GM21390 (cell line): ENCODE measurements at regions not wholly inside any gene's neighbourhood (a gene's known extent, or its start where the extent isn't known, plus 50 kb on each side); places are given as distances from the start of the nearest gene placed in this dataset.

ENCODE experiments used
- ATAC-seq: cut with Tn5 transposase; IDR thresholded peaks from one replicate; pipeline ENCODE4 v1.9.1; 2021; ENCODE audit not compliant: unreplicated experiment

GRCh38 chr5:125196481-125197111 lies 450.2 kb upstream of the ZNF608 start:
- no peak for ATAC-seq

GRCh38 chr5:125197321-125197720 lies 450.9 kb upstream of the ZNF608 start:
- no peak for ATAC-seq

- no peak for ATAC-seq
Observed at GRCh38 chr5:125198270-125198974, 452.0 kb upstream of the ZNF608 start.

DNA sequence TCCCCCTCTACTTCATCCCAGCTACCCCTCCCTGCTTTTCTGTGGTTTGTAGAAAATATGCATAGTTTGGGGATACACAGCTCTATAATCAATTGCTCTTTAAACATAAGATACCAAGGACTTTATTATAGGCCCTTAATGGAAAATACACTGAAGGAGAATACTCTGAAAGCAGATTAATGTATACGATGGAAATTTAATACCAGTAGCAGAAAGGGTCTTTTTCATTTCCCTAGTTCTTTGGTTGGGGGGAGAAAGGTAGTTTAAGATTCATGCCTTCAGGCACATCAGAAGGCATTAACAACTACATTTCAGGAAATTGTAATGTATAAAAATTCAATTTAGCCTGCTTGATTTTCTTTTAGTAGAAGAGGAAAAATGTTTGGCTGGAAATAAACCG lies 452.9 kb upstream of the ZNF608 start:
- no peak for ATAC-seq

GRCh38 chr5:125199968-125200865 lies 453.8 kb upstream of the ZNF608 start:
- ATAC-seq, result peak; percentile 61

- ATAC-seq, result no peak
Observed at GRCh38 chr5:125200866-125201373, 454.5 kb upstream of the ZNF608 start.

DNA sequence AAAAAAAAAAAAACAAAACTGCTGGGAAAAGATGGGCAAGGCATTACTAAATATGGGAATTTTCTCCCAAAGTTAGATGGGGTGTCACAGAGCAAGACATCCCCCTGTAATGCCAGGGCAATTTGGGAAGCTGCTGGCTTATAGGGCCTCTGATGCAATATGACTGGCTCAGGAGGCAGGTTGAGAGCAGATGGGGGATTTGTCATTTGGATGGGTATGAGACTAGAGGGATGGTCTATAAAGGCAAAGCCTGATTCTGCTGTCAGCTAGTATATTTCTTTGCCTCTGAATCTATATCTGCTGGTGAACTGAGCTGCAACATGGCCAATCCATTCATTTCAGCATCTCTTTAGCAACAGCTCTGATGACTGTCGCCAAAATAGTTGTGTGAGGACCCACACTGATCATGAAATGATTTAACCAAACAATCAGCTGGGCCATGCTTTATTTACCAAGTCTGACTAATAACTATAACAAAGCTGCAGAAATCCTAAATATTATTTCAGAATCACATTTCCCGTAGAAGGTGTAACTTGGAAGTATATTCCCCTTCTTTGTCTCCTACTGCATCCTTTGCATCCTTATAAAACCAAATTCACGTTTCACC lies 455.1 kb upstream of the ZNF608 start:
- no peak for ATAC-seq

DNA sequence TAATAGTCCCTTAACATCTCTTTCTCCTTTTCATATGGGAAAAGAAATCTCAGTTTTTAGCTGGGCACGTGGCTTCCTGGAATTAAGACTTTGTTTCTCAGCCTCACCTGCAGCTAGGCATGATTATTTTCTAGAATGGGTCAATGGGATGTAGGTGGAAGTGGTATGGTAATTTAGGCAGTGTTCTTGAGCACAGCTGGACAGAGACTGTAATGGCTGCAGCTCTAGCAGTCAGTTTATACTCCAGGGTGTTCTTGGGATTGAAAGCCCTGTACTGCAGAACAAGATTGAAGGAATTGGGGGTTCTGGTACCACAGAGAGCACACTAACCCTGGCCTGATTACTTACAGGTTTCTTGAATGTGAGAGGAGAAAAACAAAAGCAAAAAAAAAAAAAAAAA lies 455.9 kb upstream of the ZNF608 start:
- no peak for ATAC-seq

DNA sequence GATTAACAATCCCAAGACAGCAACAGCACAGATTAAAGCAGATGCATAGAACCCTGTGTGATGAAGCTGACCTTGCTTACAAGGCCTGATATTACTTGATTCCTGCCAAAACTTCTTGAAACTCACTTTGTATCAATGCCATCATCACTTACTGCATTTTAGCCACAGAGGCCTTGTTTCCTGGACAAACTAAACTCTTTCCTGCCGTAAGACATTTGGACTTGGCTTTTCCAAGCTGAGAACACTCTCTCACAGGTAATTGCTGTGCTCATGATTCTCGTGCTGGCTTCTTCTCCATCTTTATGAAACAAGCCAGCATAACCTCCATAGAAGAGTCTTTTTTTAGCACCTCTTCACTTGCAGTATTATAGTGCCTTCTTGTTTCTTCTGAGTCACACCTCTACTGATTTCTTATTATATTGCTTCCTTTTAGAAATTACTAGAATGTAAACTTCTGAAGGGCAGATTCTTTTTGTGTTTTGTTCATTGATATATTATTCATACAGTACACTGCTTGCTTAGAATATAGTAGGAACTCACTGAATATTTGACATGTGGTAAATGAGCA lies 456.5 kb upstream of the ZNF608 start:
- no peak for ATAC-seq

GRCh38 chr5:125203912-125204311 lies 457.5 kb upstream of the ZNF608 start:
- ATAC-seq, result no peak

- ATAC-seq, result no peak
Observed at GRCh38 chr5:125205601-125206225, 459.3 kb upstream of the ZNF608 start.

DNA sequence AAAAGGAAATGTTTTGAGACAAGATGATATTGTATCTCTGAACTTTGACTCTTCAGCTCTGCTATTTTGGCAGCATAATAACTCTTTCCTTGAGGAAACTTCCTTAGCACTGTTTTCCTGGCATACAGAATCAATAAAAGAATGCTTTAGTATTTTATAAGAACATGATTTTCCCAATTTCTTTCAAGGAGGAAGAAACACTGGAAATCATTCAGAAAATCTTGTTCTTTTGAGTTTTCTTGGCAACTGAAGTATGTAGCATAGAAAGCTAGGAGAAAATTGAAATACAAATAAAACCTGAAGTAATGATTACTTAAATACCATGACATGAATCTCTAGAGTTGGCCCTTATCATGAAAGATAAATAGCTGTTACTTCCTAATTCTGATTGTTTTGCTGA lies 461.4 kb upstream of the ZNF608 start:
- no peak for ATAC-seq

DNA sequence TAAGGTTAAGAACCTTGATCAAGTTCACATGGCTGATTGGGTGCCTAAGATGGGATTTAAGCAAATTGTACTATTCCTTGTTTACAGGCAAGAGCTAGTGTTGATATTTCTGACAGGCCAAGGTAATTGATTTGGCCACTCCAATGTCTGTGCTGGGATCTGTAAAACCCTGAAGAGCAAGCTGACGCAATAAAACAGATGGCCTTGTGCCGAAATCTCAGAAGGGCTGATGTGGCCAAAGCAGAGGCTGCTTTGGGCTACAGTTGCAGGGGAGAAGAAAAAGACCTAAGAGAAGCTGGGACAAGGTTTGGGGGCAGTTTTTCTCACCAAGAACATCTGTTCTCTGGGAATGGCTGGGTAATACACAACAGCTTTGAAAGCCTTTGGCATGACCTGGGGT lies 463.2 kb upstream of the ZNF608 start:
- no peak for ATAC-seq

DNA sequence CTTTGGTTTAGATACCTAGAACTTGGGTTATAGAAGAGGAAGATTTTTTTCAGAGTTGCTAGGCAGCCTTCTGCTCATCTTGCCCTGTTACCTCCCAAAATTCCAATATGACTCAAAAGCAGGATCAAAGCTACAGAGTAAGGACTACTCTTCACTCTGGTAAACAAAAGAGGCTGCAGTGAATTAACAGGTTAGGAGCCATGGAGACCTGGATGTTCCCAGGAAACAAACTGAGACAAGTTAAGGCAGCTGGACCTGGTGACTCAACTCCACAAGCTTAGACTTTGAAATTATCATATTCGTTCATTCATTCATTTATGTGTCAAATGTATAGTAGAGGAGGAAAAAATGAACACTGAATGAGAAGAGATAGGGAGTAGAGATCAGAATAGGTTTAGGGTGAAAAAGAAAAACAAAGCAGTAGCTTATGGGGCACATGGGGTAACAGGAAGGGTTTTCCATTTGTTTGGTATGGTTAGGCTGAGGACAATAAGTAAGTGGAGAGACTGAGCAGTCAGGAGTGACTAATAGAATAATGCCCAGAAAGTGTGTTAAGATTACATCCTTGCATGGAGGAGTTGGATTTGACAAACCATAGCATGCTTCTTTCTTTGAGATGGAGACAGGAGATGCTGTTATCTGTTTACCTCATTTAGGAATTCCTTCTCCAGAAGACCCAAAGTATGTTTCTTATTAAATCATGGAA lies 464.0 kb upstream of the ZNF608 start:
- no peak for ATAC-seq

DNA sequence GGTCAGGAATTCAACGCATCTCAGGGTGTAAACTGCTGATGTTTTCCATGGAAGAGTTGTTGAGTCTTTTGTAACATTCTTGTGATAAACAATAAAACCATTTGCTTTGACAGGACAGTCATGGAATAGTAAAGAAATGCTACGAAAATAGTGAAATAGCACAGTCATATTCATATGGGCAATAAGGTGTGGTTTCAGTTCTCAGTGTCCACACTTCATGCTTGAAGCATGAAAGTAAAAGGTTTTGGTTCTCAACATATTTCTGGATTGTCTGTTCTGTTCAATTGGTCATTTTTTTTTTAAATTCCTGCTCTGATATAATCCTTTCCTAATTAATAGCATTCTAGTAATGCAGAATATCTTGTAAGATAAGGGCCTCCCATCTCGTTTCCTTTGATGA lies 467.6 kb upstream of the ZNF608 start:
- peak; percentile 97 for ATAC-seq

- ATAC-seq, result no peak
Observed at GRCh38 chr5:125215593-125215992, 469.2 kb upstream of the ZNF608 start.

- peak; percentile 45 for ATAC-seq
Observed at GRCh38 chr5:125219710-125220109, 473.3 kb upstream of the ZNF608 start.

DNA sequence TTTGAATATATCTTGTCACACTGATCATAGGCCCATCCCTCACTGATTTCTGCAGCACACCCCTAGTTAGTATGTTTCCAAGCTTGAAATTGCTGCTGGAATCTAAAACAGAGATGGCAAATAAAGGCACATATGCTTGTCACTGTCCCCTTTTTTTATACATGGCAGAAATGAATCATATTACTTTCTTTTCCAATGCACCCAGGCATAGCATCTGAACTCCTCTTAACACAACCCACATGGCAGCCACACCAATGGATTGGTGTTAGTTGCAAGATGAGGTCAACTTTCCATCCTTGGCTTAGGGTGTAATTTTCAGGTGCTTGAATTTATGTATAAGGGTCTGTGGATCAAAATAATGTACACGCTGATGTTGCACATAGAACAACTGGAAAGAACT lies 473.8 kb upstream of the ZNF608 start:
- no peak for ATAC-seq

- no peak for ATAC-seq
Observed at GRCh38 chr5:125222597-125223240, 476.3 kb upstream of the ZNF608 start.
